ENCODE measurements at regions not wholly inside any gene's neighbourhood (a gene's known extent, or its start where the extent isn't known, plus 50 kb on each side); places are given as distances from the start of the nearest gene placed in this dataset.
"Not testable (repeated sequence)": the region's sequence is repeated elsewhere in the genome, so short reads cannot be mapped to it uniquely, and the experiment has no call there.

- Histone ChIP-seq H3K9ac (ENCODE audit: low read length) (no peak overlapping the region), H3K36me3 (ENCODE audit: control insufficient read depth, insufficient read depth, low read length, severe bottlenecking) (no peaks in the 10 kb centered on the region), H3K27me3 (replicated peaks; ENCODE audit: control insufficient read depth, insufficient read depth, low read length) (no peaks in the 10 kb centered on the region), H3K4me3 (ENCODE audit: low read length) (no peak overlapping the region), H3K9me3 (ENCODE audit: control insufficient read depth, low read length) (no peaks in the 10 kb centered on the region), H3K4me1 (ENCODE audit: control insufficient read depth, insufficient read depth, low read length) (no peaks in the 10 kb centered on the region)
- DNase-seq (ENCODE audit: low read depth) = no peak
These were observed 364.3 kb upstream of the CDH10 start for GRCh38 chr5:25009063-25009462.

- Histone ChIP-seq H3K27me3 (replicated peaks; ENCODE audit: control insufficient read depth, insufficient read depth, low read length) (no peaks in the 10 kb centered on the region), H3K4me1 (ENCODE audit: control insufficient read depth, insufficient read depth, low read length) (no peaks in the 10 kb centered on the region), H3K4me3 (ENCODE audit: low read length) (no peak overlapping the region), H3K9me3 (ENCODE audit: control insufficient read depth, low read length) (no peaks in the 10 kb centered on the region), H3K36me3 (ENCODE audit: control insufficient read depth, insufficient read depth, low read length, severe bottlenecking) (no peaks in the 10 kb centered on the region), H3K9ac (ENCODE audit: low read length) (no peak overlapping the region)
- DNase-seq (ENCODE audit: low read depth) = peak; percentile 76
These were observed 362.0 kb upstream of the CDH10 start for GRCh38 chr5:25006734-25007133.

- DNase-seq (ENCODE audit: low read depth) = no peak
- Histone ChIP-seq H3K9ac (ENCODE audit: low read length) (no peak overlapping the region), H3K36me3 (ENCODE audit: control insufficient read depth, insufficient read depth, low read length, severe bottlenecking) (no peaks in the 10 kb centered on the region), H3K9me3 (ENCODE audit: control insufficient read depth, low read length) (no peaks in the 10 kb centered on the region), H3K4me1 (ENCODE audit: control insufficient read depth, insufficient read depth, low read length) (no peaks in the 10 kb centered on the region), H3K4me3 (ENCODE audit: low read length) (no peak overlapping the region), H3K27me3 (replicated peaks; ENCODE audit: control insufficient read depth, insufficient read depth, low read length) (no peaks in the 10 kb centered on the region)
These were observed 361.5 kb upstream of the CDH10 start for GRCh38 chr5:25006237-25006636.

GRCh38 chr5:25005431-25005830 lies 360.7 kb upstream of the CDH10 start:
- H3K9me3 ChIP-seq (ENCODE audit: control insufficient read depth, low read length) = no peaks in the 10 kb centered on the region
- H3K9ac ChIP-seq (ENCODE audit: low read length) = no peak overlapping the region
- H3K4me3 ChIP-seq (ENCODE audit: low read length) = no peak overlapping the region
- no peaks in the 10 kb centered on the region for H3K27me3 ChIP-seq (replicated peaks; ENCODE audit: control insufficient read depth, insufficient read depth, low read length)
- H3K36me3 ChIP-seq (ENCODE audit: control insufficient read depth, insufficient read depth, low read length, severe bottlenecking) = no peaks in the 10 kb centered on the region
- DNase-seq (ENCODE audit: low read depth) = no peak
- no peaks in the 10 kb centered on the region for H3K4me1 ChIP-seq (ENCODE audit: control insufficient read depth, insufficient read depth, low read length)

- no peak for DNase-seq (ENCODE audit: low read depth)
- Histone ChIP-seq H3K36me3 (ENCODE audit: control insufficient read depth, insufficient read depth, low read length, severe bottlenecking) (no peaks in the 10 kb centered on the region), H3K9ac (ENCODE audit: low read length) (no peak overlapping the region), H3K27me3 (replicated peaks; ENCODE audit: control insufficient read depth, insufficient read depth, low read length) (no peaks in the 10 kb centered on the region), H3K9me3 (ENCODE audit: control insufficient read depth, low read length) (no peaks in the 10 kb centered on the region), H3K4me3 (ENCODE audit: low read length) (no peak overlapping the region), H3K4me1 (ENCODE audit: control insufficient read depth, insufficient read depth, low read length) (no peaks in the 10 kb centered on the region)
These were observed 357.6 kb upstream of the CDH10 start for GRCh38 chr5:25002371-25002770.

GRCh38 chr5:24999732-25000131 lies 355.0 kb upstream of the CDH10 start:
- Histone ChIP-seq H3K36me3 (ENCODE audit: control insufficient read depth, insufficient read depth, low read length, severe bottlenecking) (no peaks in the 10 kb centered on the region), H3K9me3 (ENCODE audit: control insufficient read depth, low read length) (peaks cover 1% of the 10 kb centered on the region), H3K9ac (ENCODE audit: low read length) (no peak overlapping the region), H3K4me3 (ENCODE audit: low read length) (no peak overlapping the region), H3K27me3 (replicated peaks; ENCODE audit: control insufficient read depth, insufficient read depth, low read length) (no peaks in the 10 kb centered on the region), H3K4me1 (ENCODE audit: control insufficient read depth, insufficient read depth, low read length) (no peaks in the 10 kb centered on the region)
- DNase-seq (ENCODE audit: low read depth) = no peak

- Histone ChIP-seq H3K4me3 (ENCODE audit: low read length) (no peak overlapping the region), H3K4me1 (ENCODE audit: control insufficient read depth, insufficient read depth, low read length) (no peaks in the 10 kb centered on the region), H3K9me3 (ENCODE audit: control insufficient read depth, low read length) (peaks cover 6% of the 10 kb centered on the region), H3K36me3 (ENCODE audit: control insufficient read depth, insufficient read depth, low read length, severe bottlenecking) (no peaks in the 10 kb centered on the region), H3K9ac (ENCODE audit: low read length) (no peak overlapping the region), H3K27me3 (replicated peaks; ENCODE audit: control insufficient read depth, insufficient read depth, low read length) (no peaks in the 10 kb centered on the region)
- no peak for DNase-seq (ENCODE audit: low read depth)
These were observed 353.9 kb upstream of the CDH10 start for GRCh38 chr5:24998641-24999040.

GRCh38 chr5:24986326-24986725 lies 341.5 kb upstream of the CDH10 start:
- H3K9ac ChIP-seq (ENCODE audit: low read length) = no peak overlapping the region
- no peak overlapping the region for H3K4me3 ChIP-seq (ENCODE audit: low read length)
- H3K9me3 ChIP-seq (ENCODE audit: control insufficient read depth, low read length) = no peaks in the 10 kb centered on the region
- no peaks in the 10 kb centered on the region for H3K27me3 ChIP-seq (replicated peaks; ENCODE audit: control insufficient read depth, insufficient read depth, low read length)
- no peaks in the 10 kb centered on the region for H3K4me1 ChIP-seq (ENCODE audit: control insufficient read depth, insufficient read depth, low read length)
- H3K36me3 ChIP-seq (ENCODE audit: control insufficient read depth, insufficient read depth, low read length, severe bottlenecking) = no peaks in the 10 kb centered on the region
- no peak for DNase-seq (ENCODE audit: low read depth)

- H3K4me1 ChIP-seq (ENCODE audit: control insufficient read depth, insufficient read depth, low read length); DNase-seq (ENCODE audit: low read depth); H3K9me3 ChIP-seq (ENCODE audit: control insufficient read depth, low read length); H3K4me3 ChIP-seq (ENCODE audit: low read length); H3K9ac ChIP-seq (ENCODE audit: low read length); H3K27me3 ChIP-seq (replicated peaks; ENCODE audit: control insufficient read depth, insufficient read depth, low read length); H3K36me3 ChIP-seq (ENCODE audit: control insufficient read depth, insufficient read depth, low read length, severe bottlenecking): not testable (repeated sequence)
These were observed 333.8 kb upstream of the CDH10 start for GRCh38 chr5:24978552-24978951.

GRCh38 chr5:24963611-24964010 lies 318.8 kb upstream of the CDH10 start:
- Histone ChIP-seq H3K9ac (ENCODE audit: low read length) (no peak overlapping the region), H3K4me3 (ENCODE audit: low read length) (no peak overlapping the region), H3K36me3 (ENCODE audit: control insufficient read depth, insufficient read depth, low read length, severe bottlenecking) (no peaks in the 10 kb centered on the region), H3K9me3 (ENCODE audit: control insufficient read depth, low read length) (peaks cover 2% of the 10 kb centered on the region), H3K27me3 (replicated peaks; ENCODE audit: control insufficient read depth, insufficient read depth, low read length) (no peaks in the 10 kb centered on the region), H3K4me1 (ENCODE audit: control insufficient read depth, insufficient read depth, low read length) (no peaks in the 10 kb centered on the region)
- no peak for DNase-seq (ENCODE audit: low read depth)

- Histone ChIP-seq H3K4me1 (ENCODE audit: control insufficient read depth, insufficient read depth, low read length) (no peaks in the 10 kb centered on the region), H3K27me3 (replicated peaks; ENCODE audit: control insufficient read depth, insufficient read depth, low read length) (no peaks in the 10 kb centered on the region), H3K9me3 (ENCODE audit: control insufficient read depth, low read length) (no peaks in the 10 kb centered on the region), H3K9ac (ENCODE audit: low read length) (no peak overlapping the region), H3K4me3 (ENCODE audit: low read length) (no peak overlapping the region), H3K36me3 (ENCODE audit: control insufficient read depth, insufficient read depth, low read length, severe bottlenecking) (no peaks in the 10 kb centered on the region)
- DNase-seq (ENCODE audit: low read depth) = no peak
These were observed 278.6 kb upstream of the CDH10 start for GRCh38 chr5:24923400-24923799.

- DNase-seq (ENCODE audit: low read depth) = no peak
- H3K9ac ChIP-seq (ENCODE audit: low read length) = no peak overlapping the region
- H3K36me3 ChIP-seq (ENCODE audit: control insufficient read depth, insufficient read depth, low read length, severe bottlenecking) = no peaks in the 10 kb centered on the region
- no peak overlapping the region for H3K4me3 ChIP-seq (ENCODE audit: low read length)
- H3K9me3 ChIP-seq (ENCODE audit: control insufficient read depth, low read length) = peaks cover 3% of the 10 kb centered on the region
- H3K4me1 ChIP-seq (ENCODE audit: control insufficient read depth, insufficient read depth, low read length) = no peaks in the 10 kb centered on the region
- no peaks in the 10 kb centered on the region for H3K27me3 ChIP-seq (replicated peaks; ENCODE audit: control insufficient read depth, insufficient read depth, low read length)
These were observed 273.9 kb upstream of the CDH10 start for GRCh38 chr5:24918676-24919075.
